Fibroblast of lung (primary cell): ENCODE measurements at regions not wholly inside any gene's neighbourhood (a gene's known extent, or its start where the extent isn't known, plus 50 kb on each side); places are given as distances from the start of the nearest gene placed in this dataset.

ENCODE experiments used
- DNase-seq, 2 donors: peaks; one replicate each; pipeline versions ENCODE4 v3.0.0 to v3.0.0-alpha.2; 2010; ENCODE audit warnings: low read depth in 2 of 2
- H2AFZ ChIP-seq: 2 replicates; pipeline ENCODE4 v1.5.1; 2012; ENCODE audit warnings: low read length, control low read depth, inconsistent platforms
- H3K27ac ChIP-seq: 2 replicates; pipeline ENCODE4 v1.5.1; 2011; ENCODE audit warnings: low read length, control low read depth; ENCODE audit not compliant: insufficient read depth
- H3K27me3 ChIP-seq: 2 replicates; pipeline ENCODE4 v1.5.1; 2011; ENCODE audit warnings: mild to moderate bottlenecking, low read length; ENCODE audit not compliant: control insufficient read depth, insufficient read depth
- H3K36me3 ChIP-seq: 2 replicates; pipeline ENCODE4 v1.5.1; 2011; ENCODE audit warnings: low read length; ENCODE audit not compliant: control insufficient read depth, insufficient read depth
- H3K4me1 ChIP-seq: 2 replicates; pipeline ENCODE4 v1.5.1; 2011; ENCODE audit warnings: low read length; ENCODE audit not compliant: control insufficient read depth, insufficient read depth; ENCODE audit errors: extremely low read depth
- H3K4me2 ChIP-seq: 2 replicates; pipeline ENCODE4 v1.5.1; 2011; ENCODE audit warnings: low read length, control low read depth; ENCODE audit not compliant: insufficient read depth; ENCODE audit errors: extremely low read depth
- H3K4me3 ChIP-seq, 4 experiments: fragments of 200-600 bp in 1 of 4; sonication (generic) in 1 of 4; replicated peaks in 1 of 4; 2 replicates each; pipeline ENCODE4 v1.5.1; 2011 to 2016; ENCODE audit warnings: low read length in 4 of 4, low read depth in 3 of 4, mild to moderate bottlenecking in 3 of 4, control low read depth in 2 of 4, inconsistent platforms in 1 of 4, mixed read lengths in 1 of 4; ENCODE audit not compliant: insufficient read depth in 1 of 4; ENCODE audit errors: control extremely low read depth in 1 of 4
- H3K79me2 ChIP-seq: 2 replicates; pipeline ENCODE4 v1.5.1; 2012; ENCODE audit warnings: mild to moderate bottlenecking, low read length, inconsistent platforms; ENCODE audit not compliant: control insufficient read depth, insufficient read depth
- H3K9ac ChIP-seq: 2 replicates; pipeline ENCODE4 v1.5.1; 2011; ENCODE audit warnings: mild to moderate bottlenecking, low read length, control low read depth; ENCODE audit not compliant: insufficient read depth
- H3K9me3 ChIP-seq: 2 replicates; pipeline ENCODE4 v1.5.1; 2012; ENCODE audit warnings: low read depth, low read length; ENCODE audit not compliant: control insufficient read depth, insufficient read depth
- H4K20me1 ChIP-seq: 2 replicates; pipeline ENCODE4 v1.5.1; 2011; ENCODE audit warnings: low read length; ENCODE audit not compliant: control insufficient read depth, insufficient read depth; ENCODE audit errors: extremely low read depth
- CTCF ChIP-seq, 2 donors: IDR thresholded peaks in 1 of 2; conservative IDR thresholded peaks in 1 of 2; 1 replicate in 1 of 2; 2 replicates in 1 of 2; pipeline ENCODE4 v1.5.1; 2011 to 2012; ENCODE audit warnings: low read length in 2 of 2, control low read depth in 1 of 2, inconsistent platforms in 1 of 2, low read depth in 1 of 2, mild to moderate bottlenecking in 1 of 2
- EZH2 ChIP-seq: IDR thresholded peaks from 2 replicates; pipeline ENCODE4 v1.5.1; 2012; ENCODE audit warnings: low read length, control low read depth, mild to moderate bottlenecking; ENCODE audit errors: missing control alignments

GRCh38 chr12:66066137-66066928, 64.2 kb downstream of the LLPH start:
- Histone ChIP-seq H3K27ac (no peak overlapping the region), H3K4me1 (peaks cover 11% of the 10 kb centered on the region), H3K79me2 (no peaks in the 10 kb centered on the region), H3K36me3 (no peaks in the 10 kb centered on the region), H3K4me2 (no peak overlapping the region), H3K4me3 (no peak overlapping the region), H3K9ac (no peak overlapping the region), H2AFZ (no peak overlapping the region), H3K9me3 (no peaks in the 10 kb centered on the region), H3K27me3 (no peaks in the 10 kb centered on the region), H4K20me1 (no peaks in the 10 kb centered on the region)
- peak; percentile 77 to 82 for DNase-seq
- no peak for TF ChIP-seq EZH2
- no peak for TF ChIP-seq CTCF (conservative IDR thresholded peaks at IDR 0.05 in 1 of 2, IDR thresholded peaks at IDR 0.05 in 1 of 2; ENCODE audit: low read depth in 1 of 2, low read length in 2 of 2)

GRCh38 chr12:66065641-66066136, 64.9 kb downstream of the LLPH start:
- Histone ChIP-seq H3K4me1 (peaks cover 11% of the 10 kb centered on the region), H3K9me3 (no peaks in the 10 kb centered on the region), H3K36me3 (no peaks in the 10 kb centered on the region), H2AFZ (no peak overlapping the region), H3K27ac (no peak overlapping the region), H3K27me3 (no peaks in the 10 kb centered on the region), H3K4me2 (no peak overlapping the region), H4K20me1 (no peaks in the 10 kb centered on the region), H3K4me3 (no peak overlapping the region), H3K9ac (no peak overlapping the region), H3K79me2 (no peaks in the 10 kb centered on the region)
- TF ChIP-seq CTCF (conservative IDR thresholded peaks at IDR 0.05 in 1 of 2, IDR thresholded peaks at IDR 0.05 in 1 of 2; ENCODE audit: low read depth in 1 of 2, low read length in 2 of 2): no peak
- TF ChIP-seq EZH2: no peak
- DNase-seq: peak in 1 of 2 donors; percentile 60

GRCh38 chr12:66065150-66065549, 65.4 kb downstream of the LLPH start:
- H3K4me3 ChIP-seq: no peak overlapping the region
- no peak overlapping the region for H3K27ac ChIP-seq
- no peak for TF ChIP-seq EZH2
- H3K36me3 ChIP-seq: no peaks in the 10 kb centered on the region
- H3K4me1 ChIP-seq: peaks cover 11% of the 10 kb centered on the region
- H3K79me2 ChIP-seq: no peaks in the 10 kb centered on the region
- no peaks in the 10 kb centered on the region for H4K20me1 ChIP-seq
- no peak overlapping the region for H2AFZ ChIP-seq
- DNase-seq: peak; percentile 47 to 53
- no peaks in the 10 kb centered on the region for H3K9me3 ChIP-seq
- H3K4me2 ChIP-seq: no peak overlapping the region
- H3K27me3 ChIP-seq: no peaks in the 10 kb centered on the region
- H3K9ac ChIP-seq: no peak overlapping the region
